Aorta (tissue), 5 donors: ENCODE measurements at regions not wholly inside any gene's neighbourhood (a gene's known extent, or its start where the extent isn't known, plus 50 kb on each side); places are given as distances from the start of the nearest gene placed in this dataset.

Experiments
- ATAC-seq: fragments of 200-7000 bp; cut with Tn5 transposase; one replicate; pipeline ENCODE4 v1.9.1; 2022; ENCODE audit warnings: moderate library complexity; ENCODE audit not compliant: low FRiP score
- DNase-seq, 2 donors: peaks; one replicate each; pipeline ENCODE4 v3.0.0-alpha.2; 2020
- H3K27ac ChIP-seq, 2 donors: one replicate each; pipeline ENCODE4 v1.5.1; 2013; ENCODE audit warnings: low read length in 2 of 2, mild to moderate bottlenecking in 2 of 2, moderate library complexity in 2 of 2, control low read depth in 1 of 2, inconsistent platforms in 1 of 2, low read depth in 1 of 2
- H3K27me3 ChIP-seq, 2 donors: one replicate each; pipeline ENCODE4 v1.6.1; 2013; ENCODE audit warnings: control low read depth in 1 of 2, low read length in 1 of 2, mild to moderate bottlenecking in 1 of 2, moderate library complexity in 1 of 2; ENCODE audit not compliant: insufficient read depth in 2 of 2, control insufficient read depth in 1 of 2
- H3K36me3 ChIP-seq, 2 donors: one replicate each; pipeline ENCODE4 v1.6.1; 2013; ENCODE audit warnings: control low read depth in 1 of 2, low read length in 1 of 2, mild to moderate bottlenecking in 1 of 2; ENCODE audit not compliant: insufficient read depth in 2 of 2, control insufficient read depth in 1 of 2
- H3K4me1 ChIP-seq, 2 donors: one replicate each; pipeline ENCODE4 v1.6.1; 2013; ENCODE audit warnings: low read length in 2 of 2, control low read depth in 1 of 2, mild to moderate bottlenecking in 1 of 2, moderate library complexity in 1 of 2; ENCODE audit not compliant: insufficient read depth in 2 of 2, control insufficient read depth in 1 of 2
- H3K4me3 ChIP-seq, 2 donors: one replicate each; pipeline ENCODE4 v1.5.1; 2013; ENCODE audit warnings: low read length in 2 of 2, control low read depth in 1 of 2, mild to moderate bottlenecking in 1 of 2
- H3K9me3 ChIP-seq: one replicate; pipeline ENCODE4 v1.6.1; 2013; ENCODE audit warnings: mild to moderate bottlenecking, low read length; ENCODE audit not compliant: control insufficient read depth
- WGBS, 2 donors: extraction: QIAGEN DNeasy Blood & Tissue Kit; methylation state at CpG; one replicate each; pipeline ENCODE4 v1.1.7; 2013; 5-methylcytosine and 5-hydroxymethylcytosine counted together
- intact Hi-C, 2 donors: fragments of 100-400 bp; cut with DNase I; formaldehyde crosslinking; loops; one replicate each; pipeline versions ENCODE4 v1.14.2 to v1.15.0; 2022
- donor health status: healthy with polysubstance abuse.
- donor health status: Bipolar disorder and iron deficiency.
- donor health status: DM: no; HTN: no; CAD: no.
- donor health status: DM: no; HTN: no; CAD: no.
- donor health status: DM: yes; HTN: yes; CAD: no.

- DNase-seq = no peak
- no peak overlapping the region for H3K27ac ChIP-seq
- no peaks in the 10 kb centered on the region for H3K27me3 ChIP-seq
- WGBS, 2 donors = 86 to 90% methylated on average over 2 of the region's 2 CpGs
- H3K4me1 ChIP-seq = no peaks in the 10 kb centered on the region
- H3K9me3 ChIP-seq = no peaks in the 10 kb centered on the region
- ATAC-seq = no peak
- intact Hi-C loops = no loop called here
- H3K4me3 ChIP-seq = no peak overlapping the region
- H3K36me3 ChIP-seq = no peaks in the 10 kb centered on the region
These were observed 110.6 kb upstream of the SIX2 start for GRCh38 chr2:45119855-45120254.

GRCh38 chr2:45119038-45119437, 109.8 kb upstream of the SIX2 start:
- ATAC-seq (no peak), DNase-seq (no peak)
- Histone ChIP-seq H3K9me3 (no peaks in the 10 kb centered on the region), H3K27ac (no peak overlapping the region), H3K27me3 (no peaks in the 10 kb centered on the region), H3K4me3 (no peak overlapping the region), H3K36me3 (no peaks in the 10 kb centered on the region), H3K4me1 (no peaks in the 10 kb centered on the region)
- 87 to 91% methylated on average over 5 of the region's 5 CpGs for WGBS, 2 donors
- intact Hi-C loops = no loop called here

GRCh38 chr2:45117383-45117782, 108.1 kb upstream of the SIX2 start:
- Histone ChIP-seq H3K36me3 (no peaks in the 10 kb centered on the region), H3K9me3 (no peaks in the 10 kb centered on the region), H3K4me1 (no peaks in the 10 kb centered on the region), H3K27me3 (no peaks in the 10 kb centered on the region), H3K27ac (no peak overlapping the region), H3K4me3 (no peak overlapping the region)
- ATAC-seq (no peak), DNase-seq (no peak)
- WGBS, 2 donors = 95 to 99% methylated on average over 1 of the region's 1 CpG
- intact Hi-C loops = no loop called here

- Histone ChIP-seq H3K9me3 (no peaks in the 10 kb centered on the region), H3K27ac (no peak overlapping the region), H3K36me3 (no peaks in the 10 kb centered on the region), H3K4me3 (no peak overlapping the region), H3K4me1 (no peaks in the 10 kb centered on the region), H3K27me3 (no peaks in the 10 kb centered on the region)
- ATAC-seq (no peak), DNase-seq (no peak)
- 76 to 78% methylated on average over 1 of the region's 1 CpG for WGBS, 2 donors
- intact Hi-C loops = no loop called here
These were observed 105.9 kb upstream of the SIX2 start for GRCh38 chr2:45115181-45115580.

- DNase-seq (no peak), ATAC-seq (no peak)
- H3K27me3 ChIP-seq = no peaks in the 10 kb centered on the region
- peaks cover 0 to 3% of the 10 kb centered on the region in 2 donors for H3K4me1 ChIP-seq
- WGBS, 2 donors = 91 to 92% methylated on average over 14 of the region's 14 CpGs
- intact Hi-C loops = no loop called here
- no peaks in the 10 kb centered on the region for H3K9me3 ChIP-seq
- H3K4me3 ChIP-seq = no peak overlapping the region
- H3K27ac ChIP-seq = no peak overlapping the region
- no peaks in the 10 kb centered on the region for H3K36me3 ChIP-seq
These were observed 105.1 kb upstream of the SIX2 start for GRCh38 chr2:45114221-45114955.

GRCh38 chr2:45112750-45113149, 103.5 kb upstream of the SIX2 start:
- no peaks in the 10 kb centered on the region for H3K27me3 ChIP-seq
- WGBS, 2 donors = 95 to 97% methylated on average over 4 of the region's 4 CpGs
- peaks cover 0 to 4% of the 10 kb centered on the region in 2 donors for H3K4me1 ChIP-seq
- intact Hi-C loops = no loop called here
- no peaks in the 10 kb centered on the region for H3K36me3 ChIP-seq
- H3K9me3 ChIP-seq = no peaks in the 10 kb centered on the region
- ATAC-seq (no peak), DNase-seq (no peak)
- no peak overlapping the region for H3K27ac ChIP-seq
- H3K4me3 ChIP-seq = no peak overlapping the region

GRCh38 chr2:45105050-45105582, 95.9 kb upstream of the SIX2 start:
- no peak for DNase-seq
- Histone ChIP-seq H3K27ac (no peak overlapping the region), H3K4me1 (peaks cover 0 to 4% of the 10 kb centered on the region in 2 donors), H3K9me3 (no peaks in the 10 kb centered on the region), H3K27me3 (no peaks in the 10 kb centered on the region), H3K36me3 (no peaks in the 10 kb centered on the region), H3K4me3 (no peak overlapping the region)
- no peak for ATAC-seq
- intact Hi-C loops = no loop called here
- 92 to 99% methylated on average over 1 of the region's 1 CpG for WGBS, 2 donors

- no peak overlapping the region for H3K4me3 ChIP-seq
- DNase-seq (no peak), ATAC-seq (no peak)
- no peaks in the 10 kb centered on the region for H3K9me3 ChIP-seq
- H3K27me3 ChIP-seq = no peaks in the 10 kb centered on the region
- intact Hi-C loops = no loop called here
- no peak overlapping the region for H3K27ac ChIP-seq
- WGBS, 2 donors = 69 to 76% methylated on average over 3 of the region's 3 CpGs
- H3K36me3 ChIP-seq = no peaks in the 10 kb centered on the region
- peaks cover 0 to 2% of the 10 kb centered on the region in 2 donors for H3K4me1 ChIP-seq
These were observed 95.2 kb upstream of the SIX2 start for GRCh38 chr2:45104429-45104828.
